ENCODE measurements at regions not wholly inside any gene's neighbourhood (a gene's known extent, or its start where the extent isn't known, plus 50 kb on each side); places are given as distances from the start of the nearest gene placed in this dataset.
A peak's percentile ranks its signal among the peaks of the same experiment; 100 is the strongest.

- H3K27me3 Mint-ChIP-seq = peaks cover 1% of the 10 kb centered on the region
- POLR2A ChIA-PET = no interaction called here
- no peak overlapping the region for H3K4me3 Mint-ChIP-seq
These were observed 285.8 kb downstream of the COG6 start for GRCh38 chr13:39941236-39941635.

GRCh38 chr13:39941911-39942551, 286.6 kb downstream of the COG6 start:
- H3K4me1 Mint-ChIP-seq = no peaks in the 10 kb centered on the region
- no peak overlapping the region for H3K4me3 Mint-ChIP-seq
- peaks cover 1% of the 10 kb centered on the region for H3K27me3 Mint-ChIP-seq
- no peak for ATAC-seq (ENCODE audit: low read depth)
- no peak overlapping the region for H3K27ac Mint-ChIP-seq
- H3K36me3 Mint-ChIP-seq (ENCODE audit: low read depth) = no peaks in the 10 kb centered on the region
- POLR2A ChIA-PET = no interaction called here
- intact Hi-C loops (cut with micrococcal nuclease) = loop anchor here (1.0 to 5.0 kb wide), 5 partner anchors 127 to 835 kb away; partner anchors contain the start of gene FOXO1
- DNase-seq = no peak
- no peak for TF ChIP-seq CTCF (IDR thresholded peaks at IDR 0.05)
- no peaks in the 10 kb centered on the region for H3K9me3 Mint-ChIP-seq
- CTCF ChIA-PET = interaction anchor here (0.8 to 6.9 kb wide), 26 partner anchors 10 to 843 kb away, joined by 3 to 125 read pairs (median 3); no protein-coding TSS in a partner anchor

More at GRCh38 chr13:39941236-39941635, 285.8 kb downstream of the COG6 start:
- Mint-ChIP-seq H3K4me1 (no peaks in the 10 kb centered on the region), H3K9me3 (no peaks in the 10 kb centered on the region), H3K36me3 (ENCODE audit: low read depth) (no peaks in the 10 kb centered on the region), H3K27ac (no peak overlapping the region)
- intact Hi-C loops (cut with micrococcal nuclease) = loop anchor here (5.0 kb wide), 1 partner anchor 726 kb away; the partner anchor contains the start of gene FOXO1
- no peak for ATAC-seq (ENCODE audit: low read depth)
- CTCF ChIA-PET = interaction anchor here (1.2 to 6.9 kb wide), 4 partner anchors 11 to 837 kb away, joined by 4 to 125 read pairs (median 15); no protein-coding TSS in a partner anchor
- no peak for TF ChIP-seq CTCF (IDR thresholded peaks at IDR 0.05)
- no peak for DNase-seq

GRCh38 chr13:39942552-39943273, 287.3 kb downstream of the COG6 start:
- Mint-ChIP-seq H3K27me3 (peaks cover 1% of the 10 kb centered on the region), H3K27ac (no peak overlapping the region), H3K9me3 (no peaks in the 10 kb centered on the region), H3K36me3 (ENCODE audit: low read depth) (no peaks in the 10 kb centered on the region), H3K4me1 (no peaks in the 10 kb centered on the region), H3K4me3 (no peak overlapping the region)
- intact Hi-C loops (cut with micrococcal nuclease) = loop anchor here (1.0 to 5.0 kb wide), 5 partner anchors 126 to 835 kb away; partner anchors contain the start of gene FOXO1
- CTCF ChIA-PET = interaction anchor here (0.7 to 6.9 kb wide), 32 partner anchors 10 to 842 kb away, joined by 3 to 125 read pairs (median 3); no protein-coding TSS in a partner anchor
- peak; percentile 100 for ATAC-seq (ENCODE audit: low read depth)
- DNase-seq = peak; percentile 44
- POLR2A ChIA-PET = no interaction called here
- peak; percentile 93 for TF ChIP-seq CTCF (IDR thresholded peaks at IDR 0.05)

GRCh38 chr13:39943711-39944110, 288.2 kb downstream of the COG6 start:
- Mint-ChIP-seq H3K27me3 (peaks cover 1% of the 10 kb centered on the region), H3K4me1 (no peaks in the 10 kb centered on the region), H3K9me3 (no peaks in the 10 kb centered on the region), H3K4me3 (no peak overlapping the region), H3K36me3 (ENCODE audit: low read depth) (no peaks in the 10 kb centered on the region), H3K27ac (no peak overlapping the region)
- ATAC-seq (ENCODE audit: low read depth) (no peak), DNase-seq (no peak)
- TF ChIP-seq CTCF (IDR thresholded peaks at IDR 0.05) = no peak
- intact Hi-C loops (cut with micrococcal nuclease) = loop anchor here (2.0 to 5.0 kb wide), 2 partner anchors 125 to 724 kb away; partner anchors contain the start of gene FOXO1
- CTCF ChIA-PET = interaction anchor here (1.0 to 6.9 kb wide), 8 partner anchors 12 to 834 kb away, joined by 3 to 125 read pairs (median 7); no protein-coding TSS in a partner anchor
- POLR2A ChIA-PET = no interaction called here

- H3K4me1 Mint-ChIP-seq = no peaks in the 10 kb centered on the region
- no peak for DNase-seq
- intact Hi-C loops (cut with micrococcal nuclease) = no loop called here
- no peak for ATAC-seq (ENCODE audit: low read depth)
- H3K4me3 Mint-ChIP-seq = no peak overlapping the region
- H3K36me3 Mint-ChIP-seq (ENCODE audit: low read depth) = no peaks in the 10 kb centered on the region
- CTCF ChIA-PET = interaction anchor here (1.0 to 6.9 kb wide), 2 partner anchors 11 to 737 kb away, joined by 3 to 125 read pairs; no protein-coding TSS in a partner anchor
- H3K27ac Mint-ChIP-seq = no peak overlapping the region
- no peak for TF ChIP-seq CTCF (IDR thresholded peaks at IDR 0.05)
- H3K27me3 Mint-ChIP-seq = peaks cover 1% of the 10 kb centered on the region
- POLR2A ChIA-PET = no interaction called here
- no peaks in the 10 kb centered on the region for H3K9me3 Mint-ChIP-seq
These were observed 289.8 kb downstream of the COG6 start for GRCh38 chr13:39945226-39945625.
